ENCODE measurements at regions not wholly inside any gene's neighbourhood (a gene's known extent, or its start where the extent isn't known, plus 50 kb on each side); places are given as distances from the start of the nearest gene placed in this dataset.

DNA sequence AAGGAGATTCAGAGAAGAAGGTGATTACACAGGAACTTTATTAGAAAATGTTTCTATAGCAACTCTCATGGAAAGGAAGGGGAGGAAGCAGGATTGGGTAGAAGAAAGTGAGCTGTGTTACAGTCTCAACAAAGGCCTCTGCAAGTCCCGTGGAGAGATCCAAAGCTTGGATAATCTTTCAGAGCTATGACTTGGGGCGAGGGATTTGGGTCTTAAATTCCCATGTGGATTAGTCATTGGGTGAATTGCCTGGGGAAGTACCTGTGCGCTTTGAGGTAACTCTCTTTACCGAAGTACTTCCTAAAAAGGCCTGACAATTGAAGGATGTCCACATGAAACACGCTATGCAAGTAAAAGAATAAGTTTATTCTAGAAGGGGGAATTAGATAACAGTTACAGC, 133.8 kb upstream of the ANKRD50 start:
- TF ChIP-seq, protein P1, sequence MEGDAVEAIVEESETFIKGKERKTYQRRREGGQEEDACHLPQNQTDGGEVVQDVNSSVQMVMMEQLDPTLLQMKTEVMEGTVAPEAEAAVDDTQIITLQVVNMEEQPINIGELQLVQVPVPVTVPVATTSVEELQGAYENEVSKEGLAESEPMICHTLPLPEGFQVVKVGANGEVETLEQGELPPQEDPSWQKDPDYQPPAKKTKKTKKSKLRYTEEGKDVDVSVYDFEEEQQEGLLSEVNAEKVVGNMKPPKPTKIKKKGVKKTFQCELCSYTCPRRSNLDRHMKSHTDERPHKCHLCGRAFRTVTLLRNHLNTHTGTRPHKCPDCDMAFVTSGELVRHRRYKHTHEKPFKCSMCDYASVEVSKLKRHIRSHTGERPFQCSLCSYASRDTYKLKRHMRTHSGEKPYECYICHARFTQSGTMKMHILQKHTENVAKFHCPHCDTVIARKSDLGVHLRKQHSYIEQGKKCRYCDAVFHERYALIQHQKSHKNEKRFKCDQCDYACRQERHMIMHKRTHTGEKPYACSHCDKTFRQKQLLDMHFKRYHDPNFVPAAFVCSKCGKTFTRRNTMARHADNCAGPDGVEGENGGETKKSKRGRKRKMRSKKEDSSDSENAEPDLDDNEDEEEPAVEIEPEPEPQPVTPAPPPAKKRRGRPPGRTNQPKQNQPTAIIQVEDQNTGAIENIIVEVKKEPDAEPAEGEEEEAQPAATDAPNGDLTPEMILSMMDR (IDR thresholded peaks at IDR 0.05), result no peak
- TF ChIP-seq ZFX (IDR thresholded peaks at IDR 0.05; ENCODE audit: borderline replicate concordance), result no peak
